Colonic mucosa (tissue), 4 donors: ENCODE measurements at regions not wholly inside any gene's neighbourhood (a gene's known extent, or its start where the extent isn't known, plus 50 kb on each side); places are given as distances from the start of the nearest gene placed in this dataset.

Source experiments
- DNase-seq: peaks from one replicate; pipeline ENCODE4 v3.0.0-alpha.2; 2020
- H3K27ac ChIP-seq: fragments of 200-600 bp; one replicate; pipeline ENCODE4 v1.8.0; 2021
- H3K27me3 ChIP-seq: fragments of 200-600 bp; one replicate; pipeline ENCODE4 v1.8.0; 2021
- H3K36me3 ChIP-seq: fragments of 200-600 bp; one replicate; pipeline ENCODE4 v1.8.0; 2021
- H3K4me1 ChIP-seq: fragments of 200-600 bp; one replicate; pipeline ENCODE4 v1.8.0; 2021; ENCODE audit warnings: mild to moderate bottlenecking
- H3K4me3 ChIP-seq: fragments of 200-600 bp; one replicate; pipeline ENCODE4 v1.8.0; 2021
- H3K9ac ChIP-seq, 2 donors: one replicate each; pipeline ENCODE4 v1.7.0; 2013; ENCODE audit warnings: control low read depth in 2 of 2, low read depth in 2 of 2, low read length in 2 of 2
- H3K9me3 ChIP-seq: fragments of 200-600 bp; one replicate; pipeline ENCODE4 v1.8.0; 2021
- intact Hi-C: fragments of 100-400 bp; cut with DNase I; formaldehyde crosslinking; loops from one replicate; pipeline ENCODE4 v1.14.1; 2022
- TF ChIP-seq, protein P1 (sequence below): fragments of 200-600 bp; IDR thresholded peaks from one replicate; pipeline ENCODE4 v1.8.0; 2022; ENCODE audit warnings: antibody characterized with exemption, mild to moderate bottlenecking
- donor health status: healthy.
- donor health status: DM: no; HTN: no; CAD: no.
- donor health status: DM: no; HTN: no; CAD: no.

DNA sequence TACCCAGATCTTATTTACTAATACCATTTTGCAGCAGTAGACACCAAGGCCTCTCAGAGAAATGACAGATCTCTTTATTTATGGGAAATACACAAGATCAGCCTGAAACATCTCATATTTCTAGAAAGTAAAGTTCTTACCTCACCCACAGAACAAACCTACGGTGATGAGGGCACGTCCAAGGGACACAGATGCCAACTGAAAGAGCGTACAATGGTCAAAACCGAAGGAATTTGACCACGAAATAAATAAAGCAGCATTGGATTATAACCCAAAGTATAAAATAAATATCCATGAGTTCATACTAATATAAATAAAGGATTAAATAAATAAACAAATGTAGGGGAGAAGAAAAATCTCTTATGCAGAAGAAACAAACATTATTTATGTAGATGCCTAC is 747.0 kb downstream of the TNS3 start:
- intact Hi-C loops, result no loop called here
- no peak for DNase-seq
- H3K4me3 ChIP-seq, result no peak overlapping the region

DNA sequence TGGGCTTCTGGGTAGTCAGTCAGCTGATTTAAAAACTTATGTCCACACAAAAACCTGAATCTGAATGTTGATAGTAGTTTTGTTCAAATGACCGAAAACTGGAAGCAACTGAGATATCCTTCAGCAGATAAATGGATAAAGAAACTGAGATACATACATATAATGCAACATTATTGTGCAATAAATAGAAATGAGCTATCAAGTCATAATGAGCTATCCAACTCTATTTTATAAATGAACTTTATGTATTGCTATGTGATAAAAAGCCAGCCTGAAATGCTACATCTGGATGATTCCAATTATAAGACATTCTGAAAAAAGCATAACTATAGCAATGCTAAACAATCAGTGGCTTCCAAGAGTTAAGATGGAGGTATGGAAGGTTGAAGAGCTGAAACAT is 748.7 kb downstream of the TNS3 start:
- H3K9me3 ChIP-seq, result no peaks in the 10 kb centered on the region
- H3K27me3 ChIP-seq, result no peaks in the 10 kb centered on the region
- no peak overlapping the region for H3K9ac ChIP-seq
- TF ChIP-seq, protein P1, sequence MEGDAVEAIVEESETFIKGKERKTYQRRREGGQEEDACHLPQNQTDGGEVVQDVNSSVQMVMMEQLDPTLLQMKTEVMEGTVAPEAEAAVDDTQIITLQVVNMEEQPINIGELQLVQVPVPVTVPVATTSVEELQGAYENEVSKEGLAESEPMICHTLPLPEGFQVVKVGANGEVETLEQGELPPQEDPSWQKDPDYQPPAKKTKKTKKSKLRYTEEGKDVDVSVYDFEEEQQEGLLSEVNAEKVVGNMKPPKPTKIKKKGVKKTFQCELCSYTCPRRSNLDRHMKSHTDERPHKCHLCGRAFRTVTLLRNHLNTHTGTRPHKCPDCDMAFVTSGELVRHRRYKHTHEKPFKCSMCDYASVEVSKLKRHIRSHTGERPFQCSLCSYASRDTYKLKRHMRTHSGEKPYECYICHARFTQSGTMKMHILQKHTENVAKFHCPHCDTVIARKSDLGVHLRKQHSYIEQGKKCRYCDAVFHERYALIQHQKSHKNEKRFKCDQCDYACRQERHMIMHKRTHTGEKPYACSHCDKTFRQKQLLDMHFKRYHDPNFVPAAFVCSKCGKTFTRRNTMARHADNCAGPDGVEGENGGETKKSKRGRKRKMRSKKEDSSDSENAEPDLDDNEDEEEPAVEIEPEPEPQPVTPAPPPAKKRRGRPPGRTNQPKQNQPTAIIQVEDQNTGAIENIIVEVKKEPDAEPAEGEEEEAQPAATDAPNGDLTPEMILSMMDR, result no peak
- H3K4me3 ChIP-seq, result no peak overlapping the region
- intact Hi-C loops, result no loop called here
- H3K27ac ChIP-seq, result no peak overlapping the region
- no peak for DNase-seq
- H3K4me1 ChIP-seq, result no peaks in the 10 kb centered on the region
- no peaks in the 10 kb centered on the region for H3K36me3 ChIP-seq

More for the DNA sequence above, 747.0 kb downstream of the TNS3 start:
- Histone ChIP-seq H3K9ac (no peak overlapping the region), H3K27me3 (no peaks in the 10 kb centered on the region), H3K4me1 (no peaks in the 10 kb centered on the region), H3K36me3 (no peaks in the 10 kb centered on the region), H3K9me3 (no peaks in the 10 kb centered on the region), H3K27ac (no peak overlapping the region)
- TF ChIP-seq, protein P1, result no peak

DNA sequence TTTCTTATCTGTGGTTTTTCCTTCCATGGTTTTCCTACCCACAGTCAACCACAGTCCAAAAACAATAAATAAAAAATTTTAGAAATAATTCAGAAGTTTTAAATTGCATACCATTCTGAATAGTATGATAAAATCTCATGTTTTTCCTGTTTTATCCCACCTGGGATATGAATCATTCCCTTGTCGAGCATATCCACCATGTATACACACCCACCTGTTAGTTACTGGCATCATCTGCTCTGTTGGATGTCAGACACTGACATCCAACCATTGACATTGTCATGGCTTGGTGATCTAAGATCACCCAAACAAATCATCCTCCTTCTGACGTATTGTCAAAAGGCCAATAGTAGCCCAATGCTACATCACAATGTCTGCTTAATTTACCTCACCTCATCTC is 749.8 kb downstream of the TNS3 start:
- H3K4me3 ChIP-seq, result no peak overlapping the region
- TF ChIP-seq, protein P1, result no peak

GRCh38 chr7:46819819-46820218 is 762.1 kb downstream of the TNS3 start:
- H3K9ac ChIP-seq, result no peak overlapping the region
- no peak overlapping the region for H3K4me3 ChIP-seq
- H3K27ac ChIP-seq, result no peak overlapping the region
- H3K4me1 ChIP-seq, result no peaks in the 10 kb centered on the region
- H3K9me3 ChIP-seq, result no peaks in the 10 kb centered on the region
- no peaks in the 10 kb centered on the region for H3K36me3 ChIP-seq
- TF ChIP-seq, protein P1, result no peak
- no peaks in the 10 kb centered on the region for H3K27me3 ChIP-seq
- no peak for DNase-seq
- intact Hi-C loops, result no loop called here

More for the DNA sequence above, 749.8 kb downstream of the TNS3 start:
- Histone ChIP-seq H3K4me1 (no peaks in the 10 kb centered on the region), H3K27ac (no peak overlapping the region), H3K27me3 (no peaks in the 10 kb centered on the region), H3K9ac (no peak overlapping the region), H3K36me3 (no peaks in the 10 kb centered on the region), H3K9me3 (no peaks in the 10 kb centered on the region)
- intact Hi-C loops, result no loop called here
- no peak for DNase-seq

DNA sequence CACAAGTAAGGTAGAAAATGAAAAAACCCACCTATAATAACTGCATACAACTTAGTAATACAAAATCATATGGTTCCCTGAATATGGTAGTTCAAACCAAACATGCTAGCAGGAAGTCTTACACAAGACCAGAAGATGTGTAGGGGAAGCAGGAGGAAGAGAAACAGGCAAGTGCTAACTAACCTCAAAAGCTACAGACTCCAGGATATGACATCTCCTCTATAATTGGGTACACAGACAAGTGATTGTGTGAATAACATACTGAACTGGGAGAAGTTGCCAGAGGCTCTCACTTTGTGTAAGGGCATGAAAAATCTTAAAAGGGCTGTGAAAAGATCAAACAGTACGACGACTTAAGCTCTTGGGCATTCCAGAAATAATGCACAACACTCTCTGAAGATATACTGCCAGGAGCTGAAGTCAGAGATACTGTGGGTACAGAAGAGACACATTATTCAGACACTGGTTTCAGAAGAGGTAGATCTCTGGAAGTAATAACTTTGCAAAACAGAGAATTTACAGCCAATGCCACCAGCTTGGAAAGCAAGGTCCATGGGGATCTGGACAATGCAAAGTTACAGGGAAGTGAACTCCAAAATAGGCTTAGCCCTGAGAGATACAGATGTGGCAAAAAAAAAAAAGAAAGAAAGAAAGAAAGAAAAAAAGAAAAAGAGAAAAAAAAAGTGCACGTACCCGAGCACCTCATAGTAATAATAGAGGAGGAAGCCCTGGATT is 767.2 kb downstream of the TNS3 start:
- no peak for DNase-seq
- H3K9ac ChIP-seq, result no peak overlapping the region
- H3K4me3 ChIP-seq, result no peak overlapping the region
- no peaks in the 10 kb centered on the region for H3K9me3 ChIP-seq
- H3K27me3 ChIP-seq, result no peaks in the 10 kb centered on the region
- TF ChIP-seq, protein P1, result no peak
- H3K4me1 ChIP-seq, result no peaks in the 10 kb centered on the region
- H3K36me3 ChIP-seq, result no peaks in the 10 kb centered on the region
- no peak overlapping the region for H3K27ac ChIP-seq
- intact Hi-C loops, result no loop called here
